Ascending aorta (tissue), 2 donors: ENCODE measurements at regions not wholly inside any gene's neighbourhood (a gene's known extent, or its start where the extent isn't known, plus 50 kb on each side); places are given as distances from the start of the nearest gene placed in this dataset.

Experiments
- DNase-seq, 2 donors: peaks; one replicate each; pipeline ENCODE4 v3.0.0-alpha.2; 2019; ENCODE audit warnings: low spot score in 2 of 2
- H3K27ac ChIP-seq, 2 donors: fragments of 200-600 bp; sonication (generic); one replicate each; pipeline ENCODE4 v1.5.1; 2016 to 2017; ENCODE audit warnings: mild to moderate bottlenecking in 1 of 2
- H3K27me3 ChIP-seq: fragments of 200-600 bp; sonication (generic); one replicate; pipeline ENCODE4 v1.5.1; 2017
- H3K36me3 ChIP-seq, 2 donors: fragments of 200-600 bp; sonication (generic); one replicate each; pipeline ENCODE4 v1.5.1; 2016
- H3K4me1 ChIP-seq, 2 donors: fragments of 200-600 bp; sonication (generic); one replicate each; pipeline ENCODE4 v1.5.1; 2016 to 2017; ENCODE audit warnings: mild to moderate bottlenecking in 1 of 2
- H3K4me3 ChIP-seq, 2 donors: fragments of 200-600 bp; sonication (generic); one replicate each; pipeline ENCODE4 v1.5.1; 2016 to 2017; ENCODE audit warnings: mild to moderate bottlenecking in 1 of 2
- H3K9me3 ChIP-seq, 2 donors: fragments of 200-600 bp; sonication (generic); one replicate each; pipeline ENCODE4 v1.5.1; 2016
- intact Hi-C: fragments of 100-400 bp; cut with DNase I; formaldehyde crosslinking; loops from one replicate; pipeline ENCODE4 v1.15.1; 2023
- TF ChIP-seq, protein P1 (sequence below), 3 experiments: fragments of 200-600 bp in 2 of 3; fragments of 450-650 bp in 1 of 3; sonication (generic) in 2 of 3; IDR thresholded peaks; one replicate each; pipeline ENCODE4 v1.5.1; 2016 to 2019; ENCODE audit warnings: antibody characterized with exemption in 3 of 3, mild to moderate bottlenecking in 1 of 3, moderate library complexity in 1 of 3

DNA sequence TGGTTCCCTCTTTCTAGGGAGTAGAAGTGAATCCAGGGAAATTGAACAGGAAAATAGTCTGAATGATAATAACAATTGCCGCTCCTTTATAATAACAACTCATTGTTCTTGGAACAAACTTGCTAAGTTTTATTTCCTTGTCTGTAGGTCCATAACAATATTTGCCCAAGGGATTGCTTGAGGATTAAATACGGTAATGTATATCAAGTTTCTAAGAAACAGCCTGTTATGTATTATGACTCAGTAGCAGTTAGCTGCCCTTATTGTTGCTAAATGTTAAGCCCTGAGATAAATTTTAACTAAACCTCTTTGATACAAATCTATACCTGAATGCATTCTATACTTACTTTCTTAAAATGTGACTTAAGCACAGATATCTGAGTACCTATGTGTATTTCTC lies 215.9 kb upstream of the AADAT start:
- no peaks in the 10 kb centered on the region for H3K4me1 ChIP-seq
- no peaks in the 10 kb centered on the region for H3K9me3 ChIP-seq
- H3K36me3 ChIP-seq: no peaks in the 10 kb centered on the region
- H3K27ac ChIP-seq: no peak overlapping the region
- no peak overlapping the region for H3K4me3 ChIP-seq
- TF ChIP-seq, protein P1, sequence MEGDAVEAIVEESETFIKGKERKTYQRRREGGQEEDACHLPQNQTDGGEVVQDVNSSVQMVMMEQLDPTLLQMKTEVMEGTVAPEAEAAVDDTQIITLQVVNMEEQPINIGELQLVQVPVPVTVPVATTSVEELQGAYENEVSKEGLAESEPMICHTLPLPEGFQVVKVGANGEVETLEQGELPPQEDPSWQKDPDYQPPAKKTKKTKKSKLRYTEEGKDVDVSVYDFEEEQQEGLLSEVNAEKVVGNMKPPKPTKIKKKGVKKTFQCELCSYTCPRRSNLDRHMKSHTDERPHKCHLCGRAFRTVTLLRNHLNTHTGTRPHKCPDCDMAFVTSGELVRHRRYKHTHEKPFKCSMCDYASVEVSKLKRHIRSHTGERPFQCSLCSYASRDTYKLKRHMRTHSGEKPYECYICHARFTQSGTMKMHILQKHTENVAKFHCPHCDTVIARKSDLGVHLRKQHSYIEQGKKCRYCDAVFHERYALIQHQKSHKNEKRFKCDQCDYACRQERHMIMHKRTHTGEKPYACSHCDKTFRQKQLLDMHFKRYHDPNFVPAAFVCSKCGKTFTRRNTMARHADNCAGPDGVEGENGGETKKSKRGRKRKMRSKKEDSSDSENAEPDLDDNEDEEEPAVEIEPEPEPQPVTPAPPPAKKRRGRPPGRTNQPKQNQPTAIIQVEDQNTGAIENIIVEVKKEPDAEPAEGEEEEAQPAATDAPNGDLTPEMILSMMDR (IDR thresholded peaks at IDR 0.05): no peak
- H3K27me3 ChIP-seq: no peaks in the 10 kb centered on the region
- DNase-seq: no peak
- intact Hi-C loops: no loop called here

DNA sequence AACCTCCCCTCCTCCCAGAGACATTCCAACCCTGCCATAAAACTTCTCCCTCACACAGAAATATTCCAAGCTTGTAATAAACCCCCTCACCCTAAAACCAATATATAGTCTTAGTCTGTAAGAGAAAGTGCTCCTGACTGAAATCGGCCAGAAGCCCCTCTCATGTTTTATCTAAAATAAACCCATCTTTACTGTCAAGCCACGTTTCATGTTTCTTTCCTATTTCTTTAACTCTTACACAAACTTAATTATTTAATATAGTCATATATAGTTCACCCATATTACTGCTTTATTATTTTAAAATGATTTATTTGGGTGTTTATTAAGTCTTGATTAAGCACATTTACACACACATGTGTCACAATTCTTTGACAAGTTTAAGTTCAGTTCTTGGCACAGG lies 191.3 kb upstream of the AADAT start:
- no peak overlapping the region for H3K4me3 ChIP-seq
- H3K36me3 ChIP-seq: no peaks in the 10 kb centered on the region
- intact Hi-C loops: no loop called here
- no peak overlapping the region for H3K27ac ChIP-seq
- no peaks in the 10 kb centered on the region for H3K27me3 ChIP-seq
- H3K4me1 ChIP-seq: no peaks in the 10 kb centered on the region
- TF ChIP-seq, protein P1 (IDR thresholded peaks at IDR 0.05): no peak
- no peaks in the 10 kb centered on the region for H3K9me3 ChIP-seq
- DNase-seq: no peak

DNA sequence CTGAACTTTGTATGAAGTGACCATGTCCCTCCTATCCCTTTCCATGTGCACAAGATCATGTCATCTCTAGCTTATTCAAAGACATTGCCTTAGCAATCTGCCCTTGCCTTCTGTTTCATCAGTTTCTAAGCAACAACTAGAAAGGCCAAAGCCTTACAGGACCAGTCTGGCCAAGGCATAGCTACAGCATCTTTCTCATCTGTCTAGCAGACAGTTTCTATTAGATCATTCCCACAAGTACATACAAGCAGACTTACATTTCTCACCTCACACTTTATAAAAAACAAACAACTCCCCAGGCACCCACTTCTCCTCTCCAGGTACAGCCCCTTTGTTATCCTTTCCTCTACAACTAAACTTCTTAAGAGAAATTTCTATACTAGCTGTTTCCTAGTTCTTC lies 188.7 kb upstream of the AADAT start:
- no peaks in the 10 kb centered on the region for H3K4me1 ChIP-seq
- H3K9me3 ChIP-seq: no peaks in the 10 kb centered on the region
- no peaks in the 10 kb centered on the region for H3K36me3 ChIP-seq
- intact Hi-C loops: no loop called here
- DNase-seq: no peak
- H3K27me3 ChIP-seq: no peaks in the 10 kb centered on the region
- H3K27ac ChIP-seq: no peak overlapping the region
- TF ChIP-seq, protein P1 (IDR thresholded peaks at IDR 0.05): no peak
- no peak overlapping the region for H3K4me3 ChIP-seq

DNA sequence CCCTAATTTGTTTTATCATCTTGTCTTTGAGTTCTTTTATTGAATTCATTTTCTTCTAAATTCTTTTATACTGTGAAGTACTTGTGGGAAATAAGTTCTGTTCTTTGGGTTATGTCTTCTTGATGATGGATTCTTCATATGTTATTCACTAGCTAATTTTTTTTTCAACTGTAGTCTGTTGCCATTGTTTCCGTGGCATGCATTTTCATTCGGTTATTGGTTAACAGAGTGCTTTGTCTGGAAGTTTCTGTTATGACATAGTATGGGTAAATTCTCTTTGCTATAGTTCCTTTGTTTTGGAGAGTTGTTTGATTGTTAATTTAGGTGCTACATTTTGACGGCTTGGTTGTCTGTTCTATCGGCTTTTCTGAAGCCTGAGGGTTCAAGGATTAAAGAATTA lies 184.9 kb upstream of the AADAT start:
- Histone ChIP-seq H3K9me3 (no peaks in the 10 kb centered on the region), H3K27ac (no peak overlapping the region), H3K4me3 (no peak overlapping the region), H3K27me3 (no peaks in the 10 kb centered on the region), H3K4me1 (no peaks in the 10 kb centered on the region), H3K36me3 (no peaks in the 10 kb centered on the region)
- intact Hi-C loops: no loop called here
- no peak for DNase-seq
- TF ChIP-seq, protein P1 (IDR thresholded peaks at IDR 0.05): no peak

- Histone ChIP-seq H3K27ac (no peak overlapping the region), H3K9me3 (no peaks in the 10 kb centered on the region), H3K4me3 (no peak overlapping the region), H3K36me3 (no peaks in the 10 kb centered on the region), H3K4me1 (no peaks in the 10 kb centered on the region), H3K27me3 (no peaks in the 10 kb centered on the region)
- intact Hi-C loops: no loop called here
- DNase-seq: no peak
- TF ChIP-seq, protein P1 (IDR thresholded peaks at IDR 0.05): no peak
These were observed 183.2 kb upstream of the AADAT start for GRCh38 chr4:170272959-170273358.

DNA sequence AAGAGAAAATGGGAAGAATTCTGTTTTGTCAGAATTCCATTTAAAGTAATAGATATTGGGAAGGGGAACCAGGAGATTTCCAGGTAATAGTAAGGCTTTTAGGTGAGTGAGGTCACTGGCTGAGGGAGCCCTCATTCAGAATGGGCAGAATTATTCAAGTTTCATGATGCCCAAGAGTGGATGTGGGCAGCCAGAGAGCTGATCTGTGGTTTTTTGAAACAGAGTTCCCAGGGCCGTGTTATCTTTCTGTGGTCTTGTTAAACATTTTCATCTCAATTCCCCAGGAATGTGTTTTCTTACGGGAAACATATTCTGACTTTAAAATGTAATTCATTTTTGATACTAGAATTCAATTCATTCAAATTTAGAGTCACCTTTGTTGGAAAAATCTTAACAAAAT lies 182.0 kb upstream of the AADAT start:
- no peak overlapping the region for H3K4me3 ChIP-seq
- H3K9me3 ChIP-seq: no peaks in the 10 kb centered on the region
- no peaks in the 10 kb centered on the region for H3K27me3 ChIP-seq
- no peak overlapping the region for H3K27ac ChIP-seq
- no peak for DNase-seq
- TF ChIP-seq, protein P1 (IDR thresholded peaks at IDR 0.05): no peak
- H3K4me1 ChIP-seq: no peaks in the 10 kb centered on the region
- no peaks in the 10 kb centered on the region for H3K36me3 ChIP-seq
- intact Hi-C loops: no loop called here
